Glutamatergic neuron (in vitro differentiated cells): ENCODE measurements at regions not wholly inside any gene's neighbourhood (a gene's known extent, or its start where the extent isn't known, plus 50 kb on each side); places are given as distances from the start of the nearest gene placed in this dataset.

Source experiments
- DNase-seq: peaks from one replicate; pipeline ENCODE4 v3.0.0; 2022
- H3K27ac Mint-ChIP-seq: one replicate; pipeline ENCODE4 v1.8.0; 2020; ENCODE audit warnings: mild to moderate bottlenecking, mixed read lengths, inconsistent platforms; ENCODE audit not compliant: unreplicated experiment
- H3K27me3 Mint-ChIP-seq: one replicate; pipeline ENCODE4 v1.8.0; 2020; ENCODE audit warnings: mild to moderate bottlenecking, moderate library complexity, mixed read lengths, inconsistent platforms; ENCODE audit not compliant: unreplicated experiment
- H3K36me3 Mint-ChIP-seq: one replicate; pipeline ENCODE4 v1.8.0; 2020; ENCODE audit warnings: mild to moderate bottlenecking, mixed read lengths, inconsistent platforms; ENCODE audit not compliant: unreplicated experiment
- H3K4me1 Mint-ChIP-seq: one replicate; pipeline ENCODE4 v1.8.0; 2020; ENCODE audit warnings: mild to moderate bottlenecking, low read depth, mixed read lengths, inconsistent platforms; ENCODE audit not compliant: unreplicated experiment
- H3K4me3 Mint-ChIP-seq: one replicate; pipeline ENCODE4 v1.8.0; 2020; ENCODE audit warnings: mild to moderate bottlenecking, mixed read lengths, inconsistent platforms; ENCODE audit not compliant: unreplicated experiment
- H3K9me3 Mint-ChIP-seq: one replicate; pipeline ENCODE4 v1.8.0; 2020; ENCODE audit warnings: mild to moderate bottlenecking, moderate library complexity, mixed read lengths, inconsistent platforms; ENCODE audit not compliant: unreplicated experiment
- CTCF ChIP-seq: fragments of 200-600 bp; sonication (generic); IDR thresholded peaks from one replicate; pipeline ENCODE4 v1.5.0; 2021; ENCODE audit not compliant: partially characterized antibody, unreplicated experiment

GRCh38 chr19:57016491-57016890 lies 103.3 kb upstream of the USP29 start:
- peaks cover 13% of the 10 kb centered on the region for H3K9me3 Mint-ChIP-seq
- no peak overlapping the region for H3K4me3 Mint-ChIP-seq
- no peaks in the 10 kb centered on the region for H3K4me1 Mint-ChIP-seq
- TF ChIP-seq CTCF: no peak
- no peak overlapping the region for H3K27ac Mint-ChIP-seq
- peaks cover 8% of the 10 kb centered on the region for H3K27me3 Mint-ChIP-seq
- H3K36me3 Mint-ChIP-seq: peaks cover 11% of the 10 kb centered on the region
- no peak for DNase-seq

GRCh38 chr19:57025491-57025890 lies 94.3 kb upstream of the USP29 start:
- Mint-ChIP-seq H3K27ac (no peak overlapping the region), H3K27me3 (peaks cover 3% of the 10 kb centered on the region), H3K4me3 (no peak overlapping the region), H3K4me1 (no peaks in the 10 kb centered on the region), H3K9me3 (peaks cover 7% of the 10 kb centered on the region), H3K36me3 (peaks cover 11% of the 10 kb centered on the region)
- DNase-seq: no peak
- no peak for TF ChIP-seq CTCF

- Mint-ChIP-seq H3K27ac (no peak overlapping the region), H3K27me3 (peaks cover 5% of the 10 kb centered on the region), H3K9me3 (peaks cover 5% of the 10 kb centered on the region), H3K4me1 (no peaks in the 10 kb centered on the region), H3K4me3 (no peak overlapping the region), H3K36me3 (peaks cover 11% of the 10 kb centered on the region)
- no peak for DNase-seq
- no peak for TF ChIP-seq CTCF
These were observed 93.3 kb upstream of the USP29 start for GRCh38 chr19:57026476-57026875.

GRCh38 chr19:57027360-57027759 lies 92.4 kb upstream of the USP29 start:
- Mint-ChIP-seq H3K9me3 (peaks cover 5% of the 10 kb centered on the region), H3K27ac (no peak overlapping the region), H3K27me3 (peaks cover 5% of the 10 kb centered on the region), H3K4me1 (no peaks in the 10 kb centered on the region), H3K36me3 (peaks cover 11% of the 10 kb centered on the region), H3K4me3 (no peak overlapping the region)
- DNase-seq: no peak
- TF ChIP-seq CTCF: no peak

GRCh38 chr19:57028804-57029525 lies 90.8 kb upstream of the USP29 start:
- Mint-ChIP-seq H3K27ac (no peak overlapping the region), H3K4me3 (no peak overlapping the region), H3K9me3 (peaks cover 3% of the 10 kb centered on the region), H3K4me1 (no peaks in the 10 kb centered on the region), H3K36me3 (peaks cover 3% of the 10 kb centered on the region), H3K27me3 (peaks cover 5% of the 10 kb centered on the region)
- TF ChIP-seq CTCF: no peak
- DNase-seq: no peak
